ENCODE measurements at regions not wholly inside any gene's neighbourhood (a gene's known extent, or its start where the extent isn't known, plus 50 kb on each side); places are given as distances from the start of the nearest gene placed in this dataset.

GRCh38 chr1:37372711-37373110 lies 101.7 kb upstream of the ZC3H12A start:
- TF ChIP-seq CTCF (IDR thresholded peaks at IDR 0.05) = no peak
- no peak for TF ChIP-seq EP300 (IDR thresholded peaks at IDR 0.05)
